HFFc6 (cell line): ENCODE measurements at regions not wholly inside any gene's neighbourhood (a gene's known extent, or its start where the extent isn't known, plus 50 kb on each side); places are given as distances from the start of the nearest gene placed in this dataset.

Experiments
- DNase-seq: peaks from one replicate; pipeline ENCODE4 v3.0.0-alpha.2; 2018
- H3K27ac Mint-ChIP-seq: 2 replicates; pipeline ENCODE4 v1.8.0; 2020; ENCODE audit warnings: mild to moderate bottlenecking, mixed read lengths
- H3K27me3 Mint-ChIP-seq: 2 replicates; pipeline ENCODE4 v1.8.0; 2021; ENCODE audit warnings: mild to moderate bottlenecking, moderate library complexity, mixed read lengths; ENCODE audit not compliant: insufficient read depth
- H3K36me3 Mint-ChIP-seq: 2 replicates; pipeline ENCODE4 v1.8.0; 2021; ENCODE audit warnings: low read depth, mixed read lengths
- H3K4me1 Mint-ChIP-seq: 2 replicates; pipeline ENCODE4 v1.8.0; 2020; ENCODE audit warnings: low read depth, mixed read lengths
- H3K4me3 Mint-ChIP-seq: 2 replicates; pipeline ENCODE4 v1.8.0; 2020; ENCODE audit warnings: mild to moderate bottlenecking, moderate library complexity, mixed read lengths
- H3K9me3 Mint-ChIP-seq: 2 replicates; pipeline ENCODE4 v1.8.0; 2020; ENCODE audit warnings: mild to moderate bottlenecking, mixed read lengths
- TF ChIP-seq, protein P1 (sequence below): fragments of 200-600 bp; sonication (generic); IDR thresholded peaks from 2 replicates; pipeline ENCODE4 v1.5.0; 2021; ENCODE audit warnings: antibody characterized with exemption, mild to moderate bottlenecking

DNA sequence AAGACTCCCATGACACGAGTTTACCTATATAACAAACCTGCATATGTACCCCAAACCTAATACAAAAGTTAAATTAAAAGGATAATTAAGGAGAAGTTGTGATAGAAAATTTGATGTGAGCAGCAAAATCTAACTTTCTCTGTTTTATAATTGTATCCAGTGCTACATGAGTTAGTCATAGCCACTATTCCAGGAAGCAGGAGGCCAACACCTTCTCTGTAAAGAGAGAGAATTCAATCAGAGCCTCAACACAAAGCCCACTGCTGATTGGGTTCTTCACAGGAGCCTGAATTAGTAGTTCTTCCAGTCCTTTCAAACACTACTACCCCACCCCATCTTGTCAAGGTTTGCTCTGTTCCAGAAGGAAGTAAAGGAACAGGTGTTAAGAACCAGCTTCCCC is 84.2 kb downstream of the BLID start:
- Mint-ChIP-seq H3K4me1 (peaks cover 95% of the 10 kb centered on the region), H3K9me3 (no peaks in the 10 kb centered on the region; the same call in 1 of the 2 replicates), H3K4me3 (no peak overlapping the region), H3K27me3 (peaks cover 1% of the 10 kb centered on the region), H3K27ac (peak overlapping the region; percentile 79; the same call in 1 of the 2 replicates), H3K36me3 (peaks cover 82% of the 10 kb centered on the region)
- TF ChIP-seq, protein P1, sequence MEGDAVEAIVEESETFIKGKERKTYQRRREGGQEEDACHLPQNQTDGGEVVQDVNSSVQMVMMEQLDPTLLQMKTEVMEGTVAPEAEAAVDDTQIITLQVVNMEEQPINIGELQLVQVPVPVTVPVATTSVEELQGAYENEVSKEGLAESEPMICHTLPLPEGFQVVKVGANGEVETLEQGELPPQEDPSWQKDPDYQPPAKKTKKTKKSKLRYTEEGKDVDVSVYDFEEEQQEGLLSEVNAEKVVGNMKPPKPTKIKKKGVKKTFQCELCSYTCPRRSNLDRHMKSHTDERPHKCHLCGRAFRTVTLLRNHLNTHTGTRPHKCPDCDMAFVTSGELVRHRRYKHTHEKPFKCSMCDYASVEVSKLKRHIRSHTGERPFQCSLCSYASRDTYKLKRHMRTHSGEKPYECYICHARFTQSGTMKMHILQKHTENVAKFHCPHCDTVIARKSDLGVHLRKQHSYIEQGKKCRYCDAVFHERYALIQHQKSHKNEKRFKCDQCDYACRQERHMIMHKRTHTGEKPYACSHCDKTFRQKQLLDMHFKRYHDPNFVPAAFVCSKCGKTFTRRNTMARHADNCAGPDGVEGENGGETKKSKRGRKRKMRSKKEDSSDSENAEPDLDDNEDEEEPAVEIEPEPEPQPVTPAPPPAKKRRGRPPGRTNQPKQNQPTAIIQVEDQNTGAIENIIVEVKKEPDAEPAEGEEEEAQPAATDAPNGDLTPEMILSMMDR, result no peak
- DNase-seq, result no peak

DNA sequence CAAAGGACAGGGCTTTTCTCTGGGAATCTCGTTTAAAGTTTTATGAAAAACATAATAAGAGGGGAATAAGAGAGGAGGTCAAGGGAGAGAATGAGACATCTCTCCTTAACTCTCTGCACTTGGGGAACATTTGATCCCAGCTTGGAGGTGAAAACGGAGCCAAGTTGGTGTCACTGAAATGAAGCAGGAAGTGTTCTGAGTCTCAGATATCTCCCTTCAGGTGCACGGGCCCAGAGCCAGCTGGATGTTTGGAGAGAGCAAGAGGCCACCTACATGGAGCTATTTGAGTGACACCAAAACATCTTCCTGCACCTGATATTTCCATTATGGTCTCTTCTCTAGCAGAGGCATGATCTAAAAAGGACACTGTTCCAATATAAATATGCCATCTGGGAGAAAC is 85.7 kb downstream of the BLID start:
- Mint-ChIP-seq H3K9me3 (no peaks in the 10 kb centered on the region; the same call in 1 of the 2 replicates), H3K36me3 (peaks cover 87% of the 10 kb centered on the region), H3K4me1 (peaks cover 91% of the 10 kb centered on the region), H3K27me3 (peaks cover 4% of the 10 kb centered on the region), H3K27ac (peak overlapping the region; percentile 23; the same call in 1 of the 2 replicates), H3K4me3 (no peak overlapping the region)
- no peak for DNase-seq
- TF ChIP-seq, protein P1, result no peak

DNA sequence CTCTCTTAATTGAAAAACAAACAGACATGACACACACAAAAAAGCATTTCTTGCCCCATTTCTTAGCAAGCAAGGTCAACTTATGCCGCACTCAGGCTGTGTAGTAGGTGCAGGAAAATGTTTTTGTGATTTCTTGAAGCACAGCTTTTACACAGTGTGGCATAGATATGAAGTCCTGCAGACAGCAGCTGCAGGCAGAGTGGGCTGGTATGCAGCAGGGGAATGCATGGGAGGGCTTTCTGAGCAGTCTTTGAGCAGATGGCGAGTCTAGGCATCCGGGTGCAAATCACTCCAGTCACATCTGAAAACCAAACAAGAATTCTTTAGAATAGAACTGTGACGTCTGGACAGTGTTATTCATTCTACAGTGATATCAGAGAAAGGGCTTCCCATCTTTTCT is 87.5 kb downstream of the BLID start:
- Mint-ChIP-seq H3K27ac (peak overlapping the region; percentile 5; the same call in 1 of the 2 replicates), H3K4me3 (no peak overlapping the region), H3K4me1 (peaks cover 91% of the 10 kb centered on the region), H3K36me3 (peaks cover 78% of the 10 kb centered on the region), H3K9me3 (no peaks in the 10 kb centered on the region; the same call in 1 of the 2 replicates), H3K27me3 (peaks cover 4% of the 10 kb centered on the region)
- TF ChIP-seq, protein P1, result no peak
- no peak for DNase-seq

DNA sequence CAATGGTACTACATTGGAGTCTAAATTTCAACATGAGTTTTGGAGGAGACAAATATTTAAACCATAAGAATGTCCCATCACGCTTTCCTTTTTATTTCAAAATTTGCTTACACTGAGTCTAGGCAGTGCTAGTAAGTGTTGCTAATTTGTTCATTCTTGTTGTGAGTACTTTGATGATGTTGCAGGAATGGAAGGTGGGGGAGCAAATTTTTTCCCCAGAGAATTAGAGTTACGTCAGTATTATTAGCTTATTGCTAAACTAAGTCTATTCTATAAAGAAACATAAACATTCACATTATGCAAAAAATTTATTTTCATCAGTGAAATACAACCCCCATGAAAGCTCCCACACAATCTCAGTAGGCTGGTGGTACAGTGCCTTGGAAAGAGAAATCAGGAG is 88.0 kb downstream of the BLID start:
- peaks cover 4% of the 10 kb centered on the region for H3K27me3 Mint-ChIP-seq
- H3K36me3 Mint-ChIP-seq, result peaks cover 73% of the 10 kb centered on the region
- H3K9me3 Mint-ChIP-seq, result no peaks in the 10 kb centered on the region; the same call in 1 of the 2 replicates
- no peak for DNase-seq
- H3K4me3 Mint-ChIP-seq, result no peak overlapping the region
- H3K27ac Mint-ChIP-seq, result peak overlapping the region; percentile 5; the same call in 1 of the 2 replicates
- peaks cover 89% of the 10 kb centered on the region for H3K4me1 Mint-ChIP-seq
- TF ChIP-seq, protein P1, result no peak

DNA sequence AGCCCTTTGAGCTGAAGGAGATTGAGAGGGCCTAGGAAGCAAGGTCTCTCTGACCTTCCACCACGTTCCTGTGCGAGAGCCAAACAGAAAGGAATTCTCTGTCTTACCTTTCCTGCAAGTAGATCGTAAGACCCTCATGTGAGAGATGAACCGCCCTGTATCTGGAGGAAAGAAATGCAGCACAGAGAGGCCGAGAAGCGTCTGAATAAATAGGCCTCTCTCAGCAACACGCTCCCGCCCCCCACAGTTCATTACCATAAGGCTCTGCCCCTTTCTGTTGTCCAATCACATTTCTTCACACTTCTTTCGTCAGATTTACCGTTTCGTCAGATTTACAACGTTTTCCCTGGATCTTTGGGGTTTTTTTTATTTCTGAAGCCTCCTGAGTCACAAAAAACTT is 90.3 kb downstream of the BLID start:
- Mint-ChIP-seq H3K27me3 (peaks cover 4% of the 10 kb centered on the region), H3K4me1 (peaks cover 80% of the 10 kb centered on the region), H3K9me3 (no peaks in the 10 kb centered on the region; the same call in 1 of the 2 replicates), H3K4me3 (no peak overlapping the region; the same call in 1 of the 2 replicates), H3K27ac (no peak overlapping the region; the same call in 1 of the 2 replicates), H3K36me3 (peaks cover 56% of the 10 kb centered on the region)
- TF ChIP-seq, protein P1, result no peak
- DNase-seq, result no peak
